ACC112 (cell line): ENCODE measurements at regions not wholly inside any gene's neighbourhood (a gene's known extent, or its start where the extent isn't known, plus 50 kb on each side); places are given as distances from the start of the nearest gene placed in this dataset.
A peak's percentile ranks its signal among the peaks of the same experiment; 100 is the strongest.

Experiments
- H2AFZ ChIP-seq: fragments of 200-600 bp; sonication (generic); one replicate; pipeline ENCODE4 v1.6.0; 2017; ENCODE audit warnings: antibody characterized with exemption, low read length; ENCODE audit not compliant: unreplicated experiment
- H3K27ac ChIP-seq: fragments of 200-600 bp; sonication (generic); 2 replicates; pipeline ENCODE4 v1.5.1; 2014; ENCODE audit warnings: low read depth, mild to moderate bottlenecking, antibody characterized with exemption, low read length, moderate library complexity
- H3K27me3 ChIP-seq: fragments of 200-600 bp; sonication (generic); 2 replicates; pipeline ENCODE4 v1.6.1; 2014; ENCODE audit warnings: mild to moderate bottlenecking, antibody characterized with exemption, low read length, moderate library complexity, mixed read lengths; ENCODE audit not compliant: insufficient read depth
- H3K36me3 ChIP-seq: fragments of 200-600 bp; sonication (generic); 2 replicates; pipeline ENCODE4 v1.6.1; 2016; ENCODE audit warnings: mild to moderate bottlenecking, antibody characterized with exemption, low read length, moderate library complexity, mixed read lengths; ENCODE audit not compliant: insufficient read depth
- H3K4me1 ChIP-seq: fragments of 200-600 bp; sonication (generic); one replicate; pipeline ENCODE4 v1.6.1; 2016; ENCODE audit warnings: low read length, mixed read lengths; ENCODE audit not compliant: insufficient read depth, unreplicated experiment, control insufficient read depth
- H3K4me3 ChIP-seq: fragments of 200-600 bp; sonication (generic); 2 replicates; pipeline ENCODE4 v1.5.1; 2014; ENCODE audit warnings: mild to moderate bottlenecking, low read depth, low read length
- H3K79me2 ChIP-seq: fragments of 200-600 bp; sonication (generic); one replicate; pipeline ENCODE4 v1.6.0; 2016; ENCODE audit warnings: low read length; ENCODE audit not compliant: control insufficient read depth, unreplicated experiment, insufficient read depth

GRCh38 chr6:74607934-74608333, 597.9 kb downstream of the COL12A1 start:
- H3K4me3 ChIP-seq: peak overlapping the region; percentile 1; the same call in 1 of the 2 replicates
- no peaks in the 10 kb centered on the region for H3K36me3 ChIP-seq
- peaks cover 78% of the 10 kb centered on the region for H3K4me1 ChIP-seq
- H3K79me2 ChIP-seq: no peaks in the 10 kb centered on the region
- H3K27ac ChIP-seq: peak overlapping the region; percentile 91
- peak overlapping the region; percentile 16 for H2AFZ ChIP-seq
- H3K27me3 ChIP-seq: no peaks in the 10 kb centered on the region

GRCh38 chr6:74607468-74607867, 598.4 kb downstream of the COL12A1 start:
- H3K79me2 ChIP-seq: no peaks in the 10 kb centered on the region
- H3K27ac ChIP-seq: peak overlapping the region; percentile 91
- H3K4me1 ChIP-seq: peaks cover 78% of the 10 kb centered on the region
- no peak overlapping the region for H2AFZ ChIP-seq
- H3K4me3 ChIP-seq: peak overlapping the region; percentile 17; the same call in 1 of the 2 replicates
- no peaks in the 10 kb centered on the region for H3K36me3 ChIP-seq
- H3K27me3 ChIP-seq: no peaks in the 10 kb centered on the region

DNA sequence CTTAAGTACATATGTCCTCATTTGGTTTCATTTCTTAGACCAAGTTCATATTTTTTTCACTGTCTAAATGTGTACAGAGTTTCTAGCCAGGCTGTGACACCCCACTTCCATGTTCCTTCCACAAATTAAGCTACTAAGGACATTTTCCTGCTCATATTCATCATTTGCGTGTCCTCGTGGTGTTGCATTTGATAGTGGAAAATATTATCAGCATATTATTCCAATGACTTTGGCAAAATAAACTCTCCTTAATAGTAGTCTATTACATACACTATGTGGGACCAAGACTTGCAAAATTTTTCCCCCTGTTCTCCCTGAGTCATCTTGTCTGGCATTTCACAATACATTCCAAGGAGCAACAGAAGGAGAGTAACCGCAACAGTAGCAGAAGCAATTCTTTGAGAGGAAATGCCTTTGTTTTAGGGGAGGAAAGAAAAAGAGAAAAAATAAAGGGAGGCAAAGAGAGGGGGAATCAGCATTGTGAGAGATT, 599.2 kb downstream of the COL12A1 start:
- Histone ChIP-seq H3K27me3 (no peaks in the 10 kb centered on the region), H3K4me3 (peak overlapping the region; percentile 59), H2AFZ (peak overlapping the region; percentile 45), H3K27ac (peak overlapping the region; percentile 91), H3K36me3 (no peaks in the 10 kb centered on the region), H3K4me1 (peaks cover 78% of the 10 kb centered on the region), H3K79me2 (no peaks in the 10 kb centered on the region)

- Histone ChIP-seq H3K79me2 (no peaks in the 10 kb centered on the region), H3K4me3 (peak overlapping the region; percentile 59), H3K27me3 (no peaks in the 10 kb centered on the region), H2AFZ (peak overlapping the region; percentile 45), H3K36me3 (no peaks in the 10 kb centered on the region), H3K4me1 (peaks cover 73% of the 10 kb centered on the region), H3K27ac (peak overlapping the region; percentile 91)
Measured at GRCh38 chr6:74605922-74606581, 599.8 kb downstream of the COL12A1 start.

DNA sequence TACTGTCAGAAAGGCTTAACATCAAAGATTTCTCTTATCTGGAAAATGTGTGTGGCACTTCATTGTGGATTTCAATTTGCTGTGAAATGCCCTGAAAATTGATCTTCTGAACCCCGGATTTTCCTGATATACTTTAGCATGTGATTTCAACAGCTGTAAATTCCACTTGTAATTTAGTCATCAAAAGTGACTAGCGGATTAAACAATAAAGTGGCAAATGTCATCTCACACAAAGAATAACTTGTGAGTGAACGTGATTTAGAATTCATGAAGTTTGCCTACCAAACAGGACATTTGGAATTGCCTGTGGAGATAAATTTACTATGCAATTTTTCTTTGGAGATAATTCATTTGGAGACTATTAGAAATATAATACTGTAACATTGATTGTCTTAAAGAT, 601.6 kb downstream of the COL12A1 start:
- no peaks in the 10 kb centered on the region for H3K27me3 ChIP-seq
- no peaks in the 10 kb centered on the region for H3K79me2 ChIP-seq
- no peak overlapping the region for H2AFZ ChIP-seq
- H3K4me1 ChIP-seq: peaks cover 57% of the 10 kb centered on the region
- H3K36me3 ChIP-seq: no peaks in the 10 kb centered on the region
- no peak overlapping the region for H3K27ac ChIP-seq
- H3K4me3 ChIP-seq: no peak overlapping the region

GRCh38 chr6:74603322-74604076, 602.4 kb downstream of the COL12A1 start:
- Histone ChIP-seq H3K36me3 (no peaks in the 10 kb centered on the region), H3K4me3 (no peak overlapping the region), H3K27me3 (no peaks in the 10 kb centered on the region), H3K27ac (0 out of 2 replicates have a peak overlapping the region, but pooled peaks have one; percentile 4), H3K79me2 (no peaks in the 10 kb centered on the region), H3K4me1 (peaks cover 57% of the 10 kb centered on the region), H2AFZ (peak overlapping the region; percentile 35)

GRCh38 chr6:74602206-74602605, 603.6 kb downstream of the COL12A1 start:
- H3K4me1 ChIP-seq: peaks cover 53% of the 10 kb centered on the region

GRCh38 chr6:74598462-74599393, 607.1 kb downstream of the COL12A1 start:
- Histone ChIP-seq H3K4me3 (no peak overlapping the region), H3K4me1 (peaks cover 26% of the 10 kb centered on the region), H3K36me3 (no peaks in the 10 kb centered on the region), H2AFZ (no peak overlapping the region), H3K27ac (no peak overlapping the region), H3K79me2 (no peaks in the 10 kb centered on the region), H3K27me3 (no peaks in the 10 kb centered on the region)

More at GRCh38 chr6:74602206-74602605, 603.6 kb downstream of the COL12A1 start:
- no peak overlapping the region for H3K4me3 ChIP-seq
- H3K27ac ChIP-seq: no peak overlapping the region
- no peaks in the 10 kb centered on the region for H3K27me3 ChIP-seq
- no peaks in the 10 kb centered on the region for H3K79me2 ChIP-seq
- no peaks in the 10 kb centered on the region for H3K36me3 ChIP-seq
- H2AFZ ChIP-seq: no peak overlapping the region

DNA sequence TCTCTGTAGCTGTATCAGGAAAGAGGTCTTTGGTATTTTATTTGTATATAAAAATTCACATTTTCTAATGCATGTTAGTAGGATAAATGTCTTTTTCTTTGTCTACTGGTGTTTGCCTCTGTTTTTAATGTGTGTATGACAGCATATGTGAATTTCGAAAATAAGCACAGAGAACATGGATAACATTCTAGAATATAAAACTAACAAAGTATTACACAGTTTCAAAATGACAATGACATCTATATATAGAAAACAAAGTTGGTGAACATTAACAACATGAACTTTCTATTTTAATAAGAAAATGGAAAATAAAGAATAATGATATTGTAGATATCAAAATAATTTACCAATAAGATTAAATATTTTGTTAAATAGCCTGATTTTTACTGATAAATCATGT, 608.0 kb downstream of the COL12A1 start:
- Histone ChIP-seq H3K36me3 (no peaks in the 10 kb centered on the region), H3K4me1 (peaks cover 21% of the 10 kb centered on the region), H3K27ac (no peak overlapping the region), H3K27me3 (no peaks in the 10 kb centered on the region), H3K4me3 (no peak overlapping the region), H2AFZ (no peak overlapping the region), H3K79me2 (no peaks in the 10 kb centered on the region)

DNA sequence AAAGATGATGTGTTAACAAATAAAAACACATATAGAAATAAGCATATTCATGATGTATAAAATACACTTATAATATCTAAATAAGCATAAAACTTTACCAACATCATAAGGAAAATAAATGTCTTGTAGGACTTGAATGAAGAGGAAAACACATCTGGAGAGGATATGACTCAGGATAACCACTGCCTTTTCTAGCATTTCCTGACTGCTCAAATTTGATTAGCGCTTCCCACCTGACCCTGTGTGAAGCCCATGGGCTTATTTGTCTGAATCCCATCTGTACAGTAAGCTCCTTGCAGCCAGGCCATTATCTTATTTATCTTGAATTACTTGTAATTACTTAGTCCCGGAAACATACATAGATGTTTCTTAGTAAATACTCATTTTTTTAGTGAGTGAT, 608.6 kb downstream of the COL12A1 start:
- no peaks in the 10 kb centered on the region for H3K79me2 ChIP-seq
- no peak overlapping the region for H2AFZ ChIP-seq
- no peak overlapping the region for H3K4me3 ChIP-seq
- H3K27ac ChIP-seq: no peak overlapping the region
- no peaks in the 10 kb centered on the region for H3K27me3 ChIP-seq
- H3K4me1 ChIP-seq: peaks cover 21% of the 10 kb centered on the region
- no peaks in the 10 kb centered on the region for H3K36me3 ChIP-seq
